ENCODE measurements at regions not wholly inside any gene's neighbourhood (a gene's known extent, or its start where the extent isn't known, plus 50 kb on each side); places are given as distances from the start of the nearest gene placed in this dataset.

DNA sequence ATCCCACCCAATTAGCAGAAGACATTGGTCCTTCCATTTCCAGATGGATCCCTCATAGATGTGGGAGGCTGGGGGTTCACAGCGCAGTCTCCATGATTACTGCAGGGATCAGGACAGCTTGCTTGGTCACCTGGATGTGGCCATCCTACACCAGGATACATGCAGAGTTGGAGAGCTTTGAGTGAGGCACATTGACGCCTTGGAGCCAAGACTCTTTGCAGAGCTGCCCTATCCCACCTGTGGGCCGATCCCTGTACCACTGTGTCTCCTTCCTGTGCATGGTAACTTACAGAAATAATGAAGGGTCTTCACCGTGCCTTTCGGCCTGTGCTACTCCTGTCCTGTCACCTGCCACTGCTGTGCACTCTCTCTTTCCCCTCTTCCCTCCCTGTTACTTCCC lies 444.8 kb downstream of the GLRX3 start (continued):
- TF ChIP-seq ZNF462 (CRISPR knock-in tag; IDR thresholded peaks at IDR 0.05): no peak

- Histone ChIP-seq H3K4me3 (no peak overlapping the region), H2AFZ (no peak overlapping the region), H3K79me2 (replicated peaks; ENCODE audit: insufficient read depth) (no peaks in the 10 kb centered on the region), H3K36me3 (ENCODE audit: insufficient read depth) (peaks cover 4% of the 10 kb centered on the region), H3K9me2 (ENCODE audit: insufficient read depth) (no peaks in the 10 kb centered on the region), H3F3A (replicated peaks; ENCODE audit: low read depth) (no peaks in the 10 kb centered on the region), H3K4me2 (no peak overlapping the region), H3K27me3 (ENCODE audit: insufficient read depth) (no peaks in the 10 kb centered on the region), H3K4me1 (ENCODE audit: insufficient read depth) (no peaks in the 10 kb centered on the region), H4K20me1 (replicated peaks; ENCODE audit: insufficient read depth) (no peaks in the 10 kb centered on the region), H3K27ac (ENCODE audit: low read depth) (no peak overlapping the region)
- H3K4me1 Mint-ChIP-seq: no peaks in the 10 kb centered on the region
- H3K36me3 Mint-ChIP-seq (ENCODE audit: low read depth): peaks cover 39% of the 10 kb centered on the region; the same call in 2 of the 3 replicates
- DNase-seq (ENCODE audit: low spot score): no peak
- no peak overlapping the region for H3K27ac Mint-ChIP-seq
- TF ChIP-seq POLR2AphosphoS5 (IDR thresholded peaks at IDR 0.05; ENCODE audit: low read depth): no peak
- no peak for TF ChIP-seq CREB1 (CRISPR knock-in tag; IDR thresholded peaks at IDR 0.05; ENCODE audit: low read depth)
- TF ChIP-seq NANOG (IDR thresholded peaks at IDR 0.05; ENCODE audit: borderline replicate concordance): no peak
- no peak for TF ChIP-seq ZNF462 (CRISPR knock-in tag; IDR thresholded peaks at IDR 0.05)
- TF ChIP-seq ZNF114 (CRISPR knock-in tag; IDR thresholded peaks at IDR 0.05): no peak
- TF ChIP-seq ETS1 (IDR thresholded peaks at IDR 0.05): no peak
- no peak for TF ChIP-seq JUNB (IDR thresholded peaks at IDR 0.05; ENCODE audit: unreplicated experiment)
- H3K27me3 Mint-ChIP-seq (ENCODE audit: insufficient read depth, low read depth, poor library complexity): no peaks in the 10 kb centered on the region
- peaks cover 93% of the 10 kb centered on the region for H3K9me3 Mint-ChIP-seq
- ATAC-seq: no peak
- no peak overlapping the region for H3K4me3 Mint-ChIP-seq
These were observed 451.5 kb downstream of the GLRX3 start for GRCh38 chr10:130587718-130588117.

All from GM23338 (cell line).